ENCODE measurements at regions not wholly inside any gene's neighbourhood (a gene's known extent, or its start where the extent isn't known, plus 50 kb on each side); places are given as distances from the start of the nearest gene placed in this dataset.

DNA sequence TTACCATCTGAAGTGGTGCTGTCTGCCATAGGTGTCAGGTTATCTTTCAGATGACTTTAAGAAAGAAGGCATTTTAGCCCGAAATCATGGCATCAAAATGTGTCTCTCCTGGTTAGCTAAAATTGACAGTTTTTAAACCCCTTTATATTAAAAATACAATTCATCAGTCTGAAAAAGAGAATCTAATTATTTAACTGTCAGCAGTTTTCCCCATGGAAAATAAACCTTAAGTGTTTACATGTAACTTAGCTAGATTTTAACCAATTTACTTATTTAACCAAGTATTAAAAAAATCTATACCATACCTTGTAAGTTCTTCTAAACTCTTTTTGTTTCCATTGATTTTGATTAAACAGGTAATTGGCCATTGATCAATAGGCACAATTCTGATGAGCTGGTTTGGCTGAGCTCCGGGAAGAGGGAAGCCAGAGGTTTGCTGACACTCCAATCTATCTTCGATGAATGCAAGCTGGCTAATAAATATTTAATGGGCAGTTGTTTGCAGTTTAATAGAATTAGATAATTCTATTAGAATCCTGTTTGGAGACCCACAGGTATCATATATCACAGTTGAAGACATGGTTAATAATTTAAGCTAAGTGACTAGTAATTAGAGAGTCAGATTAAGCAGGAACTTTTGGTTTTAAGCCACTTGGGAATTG is 114.0 kb downstream of the MAT2B start:
- TF ChIP-seq, protein P1, sequence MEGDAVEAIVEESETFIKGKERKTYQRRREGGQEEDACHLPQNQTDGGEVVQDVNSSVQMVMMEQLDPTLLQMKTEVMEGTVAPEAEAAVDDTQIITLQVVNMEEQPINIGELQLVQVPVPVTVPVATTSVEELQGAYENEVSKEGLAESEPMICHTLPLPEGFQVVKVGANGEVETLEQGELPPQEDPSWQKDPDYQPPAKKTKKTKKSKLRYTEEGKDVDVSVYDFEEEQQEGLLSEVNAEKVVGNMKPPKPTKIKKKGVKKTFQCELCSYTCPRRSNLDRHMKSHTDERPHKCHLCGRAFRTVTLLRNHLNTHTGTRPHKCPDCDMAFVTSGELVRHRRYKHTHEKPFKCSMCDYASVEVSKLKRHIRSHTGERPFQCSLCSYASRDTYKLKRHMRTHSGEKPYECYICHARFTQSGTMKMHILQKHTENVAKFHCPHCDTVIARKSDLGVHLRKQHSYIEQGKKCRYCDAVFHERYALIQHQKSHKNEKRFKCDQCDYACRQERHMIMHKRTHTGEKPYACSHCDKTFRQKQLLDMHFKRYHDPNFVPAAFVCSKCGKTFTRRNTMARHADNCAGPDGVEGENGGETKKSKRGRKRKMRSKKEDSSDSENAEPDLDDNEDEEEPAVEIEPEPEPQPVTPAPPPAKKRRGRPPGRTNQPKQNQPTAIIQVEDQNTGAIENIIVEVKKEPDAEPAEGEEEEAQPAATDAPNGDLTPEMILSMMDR (IDR thresholded peaks at IDR 0.05; ENCODE audit: poor library complexity), result no peak
- TF ChIP-seq EZH2phosphoT487 (IDR thresholded peaks at IDR 0.05; ENCODE audit: low read depth, severe bottlenecking, unreplicated experiment), result no peak

All from hepatocyte (in vitro differentiated cells).